ENCODE measurements at regions not wholly inside any gene's neighbourhood (a gene's known extent, or its start where the extent isn't known, plus 50 kb on each side); places are given as distances from the start of the nearest gene placed in this dataset.

DNA sequence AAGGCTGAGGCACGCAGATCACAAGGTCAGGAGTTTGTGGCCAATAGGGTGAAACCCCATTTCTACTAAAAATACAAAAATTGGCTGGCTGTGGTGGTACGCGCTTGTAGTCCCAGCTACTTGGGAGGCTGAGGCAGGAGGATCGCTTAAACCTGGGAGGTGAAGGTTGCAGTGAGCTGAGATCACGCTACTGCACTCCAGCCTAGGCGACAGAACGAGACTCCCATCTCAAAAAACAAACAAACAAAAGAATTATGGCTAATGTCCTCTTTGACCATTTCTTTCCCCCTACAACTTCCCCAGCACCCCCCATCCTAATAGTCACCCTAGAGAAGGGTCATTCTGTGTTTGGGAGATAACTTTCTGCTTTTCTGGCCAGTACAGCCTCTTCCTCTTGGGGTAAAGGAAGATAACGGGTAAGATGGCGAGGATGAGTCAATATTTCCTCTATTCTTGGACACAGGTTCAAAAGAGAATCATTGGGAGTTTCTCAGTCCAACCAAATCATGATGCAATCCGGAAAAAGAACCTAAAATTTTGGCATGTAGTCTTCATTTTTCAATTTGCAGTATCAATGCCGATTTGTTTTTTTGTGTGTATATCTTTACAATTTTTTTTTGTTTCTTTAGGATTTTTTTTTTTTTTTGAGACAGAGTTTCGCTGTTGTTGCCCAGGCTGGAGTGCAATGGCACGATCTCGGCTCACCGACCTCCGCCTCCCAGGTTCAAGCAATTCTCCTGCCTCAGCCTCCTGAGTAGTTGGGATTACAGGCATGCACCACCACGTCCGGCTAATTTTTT lies 107.6 kb upstream of the MED13 start:
- Histone ChIP-seq H3K9me3 (ENCODE audit: low read length) (no peaks in the 10 kb centered on the region), H3K4me1 (ENCODE audit: insufficient read depth, low read length) (no peaks in the 10 kb centered on the region), H3K27ac (ENCODE audit: extremely low read length, insufficient read depth, low read length) (no peak overlapping the region), H4K20me1 (ENCODE audit: insufficient read depth, low read length) (no peaks in the 10 kb centered on the region), H2AFZ (ENCODE audit: low read length) (no peak overlapping the region), H3K9ac (ENCODE audit: insufficient read depth, low read depth, low read length) (no peak overlapping the region), H3K79me2 (ENCODE audit: insufficient read depth, low read length) (no peaks in the 10 kb centered on the region), H3K4me2 (ENCODE audit: low read depth, low read length) (no peak overlapping the region), H3K27me3 (ENCODE audit: control insufficient read depth in 1 of 2, insufficient read depth in 2 of 2, low read length in 2 of 2) (no peaks in the 10 kb centered on the region), H3K36me3 (replicated peaks in 1 of 2; ENCODE audit: control insufficient read depth in 1 of 2, insufficient read depth in 2 of 2, low read length in 2 of 2) (no peaks in the 10 kb centered on the region), H3K4me3 (replicated peaks in 1 of 3; ENCODE audit: insufficient read depth in 1 of 3, low read depth in 2 of 3, low read length in 3 of 3) (no peak overlapping the region)
- intact Hi-C loops (cut with micrococcal nuclease; ENCODE audit: unreplicated experiment) (no loop called here), in situ Hi-C loops (cut with HindIII; ENCODE audit: extremely low pct_ligation_motif_present, low pct_unique_long_range_greater_than_20kb) (no loop called here)
- DNase-seq (ENCODE audit: low spot score) (no peak), ATAC-seq (no peak), FAIRE-seq (no peak)
- ChIA-PET POLR2A (no interaction called here), CTCF (ENCODE audit: low intra/inter-chr PET ratio, low total read pairs) (no interaction called here)
- TF ChIP-seq MEIS1 (CRISPR knock-in tag; IDR thresholded peaks at IDR 0.05; ENCODE audit: borderline replicate concordance): no peak
- TF ChIP-seq KMT2A (CRISPR knock-in tag; IDR thresholded peaks at IDR 0.05): no peak
- TF ChIP-seq ATF7 (IDR thresholded peaks at IDR 0.05): peak; percentile 27; the same call in 1 of the 2 replicates
- no peak for TF ChIP-seq ATF7 (CRISPR knock-in tag; IDR thresholded peaks at IDR 0.05)
- no peak for TF ChIP-seq BORCS8-MEF2B (CRISPR knock-in tag; IDR thresholded peaks at IDR 0.05)
- no peak for TF ChIP-seq HOXD1 (CRISPR knock-in tag; IDR thresholded peaks at IDR 0.05)
- TF ChIP-seq, protein P1, sequence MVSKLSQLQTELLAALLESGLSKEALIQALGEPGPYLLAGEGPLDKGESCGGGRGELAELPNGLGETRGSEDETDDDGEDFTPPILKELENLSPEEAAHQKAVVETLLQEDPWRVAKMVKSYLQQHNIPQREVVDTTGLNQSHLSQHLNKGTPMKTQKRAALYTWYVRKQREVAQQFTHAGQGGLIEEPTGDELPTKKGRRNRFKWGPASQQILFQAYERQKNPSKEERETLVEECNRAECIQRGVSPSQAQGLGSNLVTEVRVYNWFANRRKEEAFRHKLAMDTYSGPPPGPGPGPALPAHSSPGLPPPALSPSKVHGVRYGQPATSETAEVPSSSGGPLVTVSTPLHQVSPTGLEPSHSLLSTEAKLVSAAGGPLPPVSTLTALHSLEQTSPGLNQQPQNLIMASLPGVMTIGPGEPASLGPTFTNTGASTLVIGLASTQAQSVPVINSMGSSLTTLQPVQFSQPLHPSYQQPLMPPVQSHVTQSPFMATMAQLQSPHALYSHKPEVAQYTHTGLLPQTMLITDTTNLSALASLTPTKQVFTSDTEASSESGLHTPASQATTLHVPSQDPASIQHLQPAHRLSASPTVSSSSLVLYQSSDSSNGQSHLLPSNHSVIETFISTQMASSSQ (IDR thresholded peaks at IDR 0.05; ENCODE audit: low read depth): no peak
- TF ChIP-seq, protein P1 (CRISPR knock-in tag; IDR thresholded peaks at IDR 0.05; ENCODE audit: borderline replicate concordance): no peak
- no peak for TF ChIP-seq ZNF260 (CRISPR knock-in tag; IDR thresholded peaks at IDR 0.05; ENCODE audit: borderline replicate concordance, low read depth)
- no TSS peak for BruUV-seq (replicated peaks)
- 67% methylated on average over 18 of the region's 18 CpGs for WGBS (ENCODE audit: low lambda C conversion rate)

Measured in HepG2 (cell line).